ENCODE measurements at regions not wholly inside any gene's neighbourhood (a gene's known extent, or its start where the extent isn't known, plus 50 kb on each side); places are given as distances from the start of the nearest gene placed in this dataset.

DNA sequence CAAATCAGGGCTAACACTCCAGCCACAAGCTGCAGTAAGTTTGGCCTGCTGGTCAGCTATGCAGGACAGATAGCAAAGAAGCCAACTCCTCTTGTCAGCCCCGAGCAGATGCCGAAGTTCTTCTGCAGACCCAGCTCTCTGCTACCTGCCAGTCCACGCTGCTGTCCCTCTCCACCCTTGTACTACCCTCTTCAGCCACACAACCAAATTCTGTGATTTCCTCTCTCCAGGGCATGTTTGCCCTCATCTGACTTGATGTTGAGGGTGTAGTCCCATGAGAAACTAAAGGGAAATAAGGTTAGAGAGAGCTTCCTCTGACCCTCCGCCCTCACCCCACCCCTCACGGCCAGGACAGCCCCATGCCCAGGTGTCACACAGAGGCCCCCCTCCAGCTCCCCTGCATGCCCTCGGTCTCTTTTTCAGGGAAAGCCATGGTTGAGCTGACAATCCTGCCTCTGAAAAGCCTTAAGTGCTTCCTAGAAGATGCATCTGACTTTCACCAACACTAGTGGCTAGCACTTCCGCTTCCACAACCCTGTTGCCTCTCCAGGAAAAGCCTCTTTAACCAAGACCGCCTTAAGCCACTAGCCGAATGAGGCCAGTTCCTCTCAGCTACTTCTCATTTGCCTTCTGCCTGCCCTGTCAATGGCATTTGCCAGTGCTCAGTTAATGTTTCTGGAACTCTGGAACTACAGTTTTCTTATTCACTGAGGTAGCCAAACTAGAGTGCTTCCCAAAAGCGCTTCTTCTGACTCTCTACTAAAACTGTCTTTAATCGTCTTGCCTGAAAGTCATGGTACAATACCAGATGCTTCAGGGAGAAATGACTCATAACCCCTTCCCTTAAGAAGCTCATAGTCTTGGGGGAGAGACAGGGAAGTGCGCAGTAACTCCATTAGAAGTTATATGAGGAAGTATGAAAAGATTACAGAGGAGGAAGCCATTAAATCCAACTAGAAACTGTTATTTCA lies 300.4 kb upstream of the STT3B start:
- peak; percentile 80 for DNase-seq

DNA sequence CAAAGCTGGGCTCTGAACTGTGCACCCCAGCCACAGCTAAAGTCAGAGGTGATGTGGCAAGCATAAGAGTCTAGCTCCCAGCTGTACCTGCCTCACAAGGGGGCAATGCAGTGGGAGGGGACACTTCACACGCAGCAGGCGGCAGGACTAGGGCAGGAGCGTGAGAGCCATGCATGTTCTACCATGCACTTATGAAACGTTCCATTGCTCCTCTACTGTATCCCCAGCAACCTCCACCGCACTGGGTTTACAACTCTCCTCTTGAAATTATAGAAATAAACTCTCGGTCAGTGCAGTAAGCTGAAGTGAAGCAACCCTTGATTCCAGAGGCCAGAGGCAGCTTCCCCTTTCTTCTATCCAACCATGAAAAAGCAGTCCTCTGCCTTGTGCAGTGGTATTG lies 298.6 kb upstream of the STT3B start:
- DNase-seq = peak; percentile 34

DNA sequence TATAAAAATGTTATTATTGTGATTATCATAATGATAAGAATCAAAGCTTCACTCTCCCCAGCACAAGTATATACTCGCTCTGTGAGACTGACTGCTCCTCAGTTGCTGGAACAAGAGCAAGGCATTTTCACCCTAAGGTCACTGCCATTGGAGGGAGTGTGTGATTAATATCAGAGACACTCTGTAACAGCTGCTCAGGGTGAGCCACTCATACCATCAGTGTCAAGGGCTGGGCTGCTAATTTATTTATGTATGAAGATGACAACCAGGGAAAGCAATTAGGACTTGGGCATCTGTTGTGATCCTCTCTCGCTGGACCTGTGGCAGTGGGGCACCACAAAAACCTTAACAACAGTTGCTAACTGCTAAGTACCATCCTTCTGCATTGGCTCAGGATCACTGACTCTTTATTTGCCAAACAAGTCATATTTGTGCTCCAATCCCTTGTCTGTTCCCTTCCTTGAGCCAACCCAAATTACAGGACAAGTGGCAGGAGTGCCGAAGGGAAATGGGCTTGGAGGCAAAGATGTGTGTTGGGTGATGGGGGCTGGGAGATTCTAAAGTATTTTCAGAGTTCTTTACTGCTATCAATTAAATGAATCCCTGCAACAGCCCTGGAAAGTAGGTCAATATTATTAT lies 297.5 kb upstream of the STT3B start:
- no peak for DNase-seq

DNA sequence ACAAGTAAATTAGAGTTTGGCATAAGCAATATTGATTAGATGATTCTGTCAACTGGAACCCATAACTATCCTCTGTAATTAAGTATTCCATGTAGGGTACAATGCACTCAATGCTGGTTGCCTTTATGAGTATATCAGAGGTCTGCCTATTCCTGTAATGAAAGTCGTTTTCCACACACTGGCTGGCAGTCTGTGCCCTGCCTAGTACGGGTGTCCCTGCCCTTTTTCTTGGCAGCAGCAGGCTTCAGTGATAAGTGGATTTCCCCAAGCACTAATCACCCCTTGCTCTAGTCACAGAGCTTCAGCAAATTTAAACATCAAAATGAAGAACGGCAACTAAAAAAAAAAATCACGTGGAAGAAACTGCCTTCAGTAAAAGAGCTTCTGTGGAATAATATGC lies 294.8 kb upstream of the STT3B start:
- no peak for DNase-seq

DNA sequence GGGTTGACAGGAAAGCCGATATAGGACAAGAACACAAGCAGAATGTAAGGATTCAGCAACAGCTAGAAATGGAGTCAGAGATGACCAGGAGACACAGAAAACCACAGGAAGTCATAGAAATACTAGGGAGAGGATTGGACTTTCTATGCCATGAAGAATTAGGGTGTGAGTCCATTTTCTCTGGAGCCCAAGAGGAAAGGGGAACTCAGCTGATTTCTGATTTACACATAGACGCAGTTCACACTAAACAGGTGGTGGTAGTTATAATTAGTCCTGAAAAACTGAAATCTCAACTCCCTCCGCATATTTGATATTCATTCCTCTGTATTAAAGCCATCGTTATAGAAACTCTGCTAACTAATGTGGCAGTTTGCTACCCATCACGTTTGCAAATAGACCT lies 292.7 kb upstream of the STT3B start:
- DNase-seq = no peak

DNA sequence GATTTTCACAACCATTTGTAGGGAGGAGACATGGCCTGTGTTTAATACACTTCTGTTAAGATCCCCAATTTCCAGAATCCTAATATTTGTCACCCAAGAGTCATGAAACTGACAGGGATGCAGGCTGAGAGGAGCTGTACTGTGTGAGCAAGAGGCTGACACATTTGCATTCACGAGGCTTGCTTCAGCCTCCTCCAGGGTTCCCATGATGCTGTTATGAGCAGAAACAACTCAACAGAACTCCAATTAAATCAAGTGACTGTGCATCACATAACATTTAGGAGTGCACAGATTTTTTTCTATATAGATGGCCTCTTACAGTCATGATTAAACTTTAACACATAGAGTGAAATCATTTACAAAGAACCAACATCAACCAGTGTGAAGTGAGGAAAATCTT lies 292.3 kb upstream of the STT3B start:
- DNase-seq = no peak

DNA sequence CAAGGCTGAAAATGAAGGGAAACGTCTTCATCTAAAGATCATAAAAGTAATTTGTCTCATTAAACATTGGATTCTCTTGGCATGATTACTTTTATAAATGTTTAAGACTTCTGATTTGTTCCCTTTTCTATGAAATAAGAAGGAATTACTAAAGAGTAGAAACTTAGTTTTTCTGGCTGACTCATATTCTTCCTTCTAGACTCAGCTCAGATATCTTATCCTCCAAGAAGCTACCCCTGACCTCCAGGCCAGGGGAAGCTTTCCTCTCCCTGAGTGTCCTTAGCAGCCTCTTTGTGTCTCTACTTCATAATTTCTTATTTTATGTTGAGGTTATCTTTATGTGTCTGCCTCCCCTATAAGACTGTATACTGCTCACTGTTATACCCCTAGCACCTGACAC lies 291.9 kb upstream of the STT3B start:
- no peak for DNase-seq

DNA sequence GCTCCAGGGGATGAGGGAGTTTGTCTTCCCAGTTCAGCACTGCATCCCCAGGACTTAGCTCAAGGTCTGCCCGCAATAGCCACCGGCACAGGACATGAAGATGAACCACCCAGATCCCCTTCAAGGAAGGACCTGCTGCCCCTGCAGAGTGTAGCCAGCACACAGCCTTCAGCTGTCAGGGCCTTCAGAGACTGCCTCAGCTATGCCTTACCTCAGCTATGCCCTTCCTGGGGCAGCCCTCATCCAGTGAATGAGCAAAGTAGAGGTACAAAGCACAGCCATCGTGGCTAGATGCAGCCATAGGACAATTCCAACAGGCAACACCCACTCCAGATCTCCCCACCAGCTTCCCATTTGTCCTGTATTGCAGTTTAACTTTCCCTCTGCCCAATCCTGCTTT lies 291.2 kb upstream of the STT3B start:
- DNase-seq = no peak

DNA sequence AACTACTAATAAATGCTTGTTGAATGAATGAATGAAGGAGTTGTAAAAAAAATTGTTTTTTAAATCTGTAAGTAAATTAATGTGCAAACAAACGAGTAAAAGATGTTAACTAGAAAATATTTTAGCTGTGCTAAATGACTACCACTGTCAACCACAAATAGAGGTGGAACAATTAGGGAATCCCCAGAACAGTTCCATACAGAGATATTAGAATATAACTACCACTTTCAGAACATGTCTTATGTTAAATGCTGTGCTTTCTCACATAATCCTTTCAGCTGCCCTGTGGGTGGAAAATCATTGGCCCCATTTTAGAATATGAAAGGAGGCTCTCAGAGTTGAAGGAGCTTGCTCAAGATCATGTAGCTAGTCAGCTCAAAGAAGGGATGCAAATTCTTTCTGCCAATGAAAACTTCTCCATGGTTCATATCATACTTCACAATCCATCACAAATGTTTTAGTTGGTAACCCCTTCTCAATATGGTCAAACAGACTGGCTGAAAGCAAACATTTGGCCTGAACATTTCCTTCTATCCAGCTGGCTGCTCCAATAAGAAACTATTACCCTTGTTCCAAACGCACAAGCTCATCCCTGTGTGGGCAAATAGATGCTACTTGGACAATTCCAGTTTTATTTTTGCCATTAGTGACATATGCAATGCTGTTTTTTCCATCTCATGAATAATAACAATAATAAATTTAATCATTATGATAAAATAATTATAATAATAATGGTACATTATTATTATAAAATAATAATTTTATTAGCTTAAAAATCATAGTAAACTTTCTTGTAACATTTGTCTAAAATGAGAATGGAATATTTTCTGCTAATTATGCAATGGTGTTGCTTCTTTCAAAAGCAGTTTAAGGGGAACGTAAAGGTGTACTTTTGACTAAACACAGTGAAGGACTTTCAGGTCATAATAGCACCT lies 290.4 kb upstream of the STT3B start:
- DNase-seq = no peak

DNA sequence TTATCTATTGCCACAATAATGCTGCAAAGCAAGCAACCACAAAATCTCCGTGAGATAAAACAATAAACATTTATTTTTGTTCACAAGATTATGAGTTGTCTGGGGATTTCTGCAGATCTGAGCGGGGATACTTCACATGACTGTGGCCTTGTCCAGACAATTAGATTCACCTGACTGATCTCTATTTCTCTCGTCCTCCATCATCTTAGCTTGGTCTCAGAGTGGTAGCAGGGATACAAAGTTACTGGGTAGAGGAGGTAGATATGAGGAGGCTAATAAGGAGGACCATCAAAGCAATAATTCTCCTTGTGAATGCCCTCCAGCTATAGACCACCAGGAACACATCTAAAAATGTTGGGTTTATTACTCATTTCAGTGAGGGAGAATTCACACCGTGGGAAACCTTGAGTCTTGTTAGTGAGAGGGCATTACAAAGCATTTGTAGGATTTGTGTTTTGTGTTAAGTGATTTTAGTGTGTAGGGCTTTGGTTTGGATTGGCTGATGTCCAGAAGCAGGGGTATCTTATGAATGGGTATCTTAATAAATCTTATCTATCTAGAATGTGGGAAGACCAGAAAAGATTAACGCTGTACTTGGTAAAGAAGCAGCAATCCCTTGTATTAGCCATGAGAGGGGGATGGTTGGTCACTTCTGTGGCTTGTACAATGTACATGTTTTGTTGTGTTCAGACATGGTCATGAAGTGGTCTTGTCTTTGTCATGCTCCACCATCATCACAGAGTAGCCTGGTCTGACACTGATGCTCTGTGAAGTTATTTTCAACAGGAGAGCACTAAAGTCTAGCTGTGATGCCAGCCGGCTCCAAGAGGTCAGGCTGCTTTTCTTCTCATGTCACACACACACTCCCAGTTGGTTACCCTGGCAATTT lies 287.6 kb upstream of the STT3B start:
- DNase-seq = no peak

DNA sequence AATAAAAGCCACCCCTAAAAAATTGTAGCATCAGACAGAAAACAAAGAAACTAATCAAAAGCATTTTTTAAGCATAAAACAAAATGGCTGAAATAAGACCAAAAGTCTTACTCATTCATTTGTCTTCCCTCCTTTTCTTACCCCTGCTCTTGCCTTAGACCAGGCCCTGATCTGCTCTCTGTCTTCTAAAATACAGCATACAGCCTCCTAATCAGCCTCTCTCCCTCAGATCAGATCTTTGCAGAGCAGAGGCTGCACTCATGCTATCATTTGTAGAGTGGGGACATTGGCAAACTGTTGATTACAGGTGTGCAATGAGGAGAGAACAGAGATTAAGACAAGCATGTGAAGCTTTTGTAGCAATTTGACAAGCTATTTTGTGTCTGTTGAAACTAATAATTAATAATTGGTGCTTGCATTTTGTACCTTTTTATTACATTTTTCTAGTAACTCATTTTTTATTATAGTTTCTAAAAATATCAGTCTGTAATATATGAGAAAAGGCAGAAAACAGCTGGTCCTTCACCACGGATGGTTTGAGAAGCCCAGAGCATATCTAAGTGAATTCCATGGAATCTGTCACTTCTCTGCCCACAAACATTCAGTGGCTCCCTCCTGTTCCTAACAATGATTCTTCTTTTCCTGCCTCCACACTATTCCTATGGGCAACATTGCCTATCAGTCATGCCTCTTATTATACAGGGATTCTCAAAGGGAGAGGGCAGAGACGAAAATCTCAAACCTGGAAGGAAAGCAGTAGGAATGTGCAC lies 286.2 kb upstream of the STT3B start:
- no peak for DNase-seq

DNA sequence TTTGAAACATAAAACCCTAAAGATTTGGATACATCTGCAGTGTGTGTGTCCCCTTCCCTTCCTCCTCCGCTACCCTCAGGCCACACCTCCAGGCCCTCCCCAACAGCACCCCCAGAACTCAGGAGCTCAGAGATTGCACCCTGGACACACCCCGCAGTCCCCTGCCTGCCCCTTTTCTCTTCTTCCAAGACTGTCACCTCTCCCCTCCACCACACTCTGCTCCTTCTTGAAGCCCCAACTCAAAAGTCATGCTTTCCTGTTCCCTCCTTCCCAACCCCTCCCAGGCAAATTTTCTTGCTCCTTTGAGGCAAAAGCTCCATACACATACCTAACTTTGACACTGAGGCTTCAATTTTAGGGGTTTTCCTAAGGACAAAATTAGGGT lies 285.7 kb upstream of the STT3B start:
- DNase-seq = no peak

DNA sequence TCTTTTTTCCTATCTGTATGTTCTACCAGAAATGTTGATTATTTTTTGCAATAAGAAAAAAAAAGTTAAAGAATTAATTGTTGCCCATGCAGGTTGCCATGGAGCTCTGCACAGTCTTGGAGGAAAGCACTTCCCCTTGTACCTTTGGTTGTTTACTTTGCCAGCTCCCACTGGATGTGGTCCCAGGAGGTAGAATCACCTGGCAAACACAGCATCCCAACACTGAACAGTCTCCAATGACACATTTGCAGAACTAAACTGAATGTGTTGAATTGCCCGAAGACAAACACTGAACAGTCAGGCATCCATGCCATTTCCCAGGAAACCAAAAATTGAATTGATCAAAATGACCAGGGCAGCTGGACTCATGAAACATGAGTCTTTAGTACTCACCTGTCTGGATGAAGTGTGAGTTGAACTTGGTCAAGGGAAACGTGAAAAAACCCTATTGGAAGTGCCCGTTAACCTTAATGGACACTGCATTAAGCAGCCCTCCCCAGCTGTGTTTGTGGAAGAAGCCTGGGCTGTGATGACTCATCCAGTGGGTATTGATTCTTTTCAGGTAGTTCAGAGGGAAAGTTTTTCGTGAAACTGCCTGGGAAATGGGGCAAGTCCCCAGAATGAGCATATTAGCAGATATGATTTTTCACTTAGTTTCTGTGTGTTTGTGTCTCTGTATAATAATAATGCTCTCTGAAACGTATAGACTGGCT lies 284.7 kb upstream of the STT3B start:
- DNase-seq = no peak

DNA sequence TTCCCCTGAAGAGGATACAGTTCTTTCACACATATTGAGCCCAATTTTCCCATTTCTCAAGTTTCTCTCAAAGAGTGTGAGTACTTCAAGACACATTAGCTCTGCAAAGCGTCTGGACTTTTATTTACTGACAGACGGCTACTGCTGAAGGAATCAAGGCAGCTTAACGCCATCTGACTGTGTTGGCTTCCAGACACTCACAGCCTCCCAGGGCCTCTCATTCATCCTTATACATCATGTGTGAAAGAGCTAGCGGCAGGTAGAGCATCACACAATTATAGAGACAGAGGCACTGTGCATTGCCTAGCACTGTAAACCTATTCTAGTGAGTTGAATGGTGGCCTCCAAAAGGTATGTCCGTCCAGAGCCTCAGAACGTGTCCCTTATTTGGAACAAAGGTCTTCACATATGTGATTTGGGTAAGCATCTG lies 284.1 kb upstream of the STT3B start:
- no peak for DNase-seq

DNA sequence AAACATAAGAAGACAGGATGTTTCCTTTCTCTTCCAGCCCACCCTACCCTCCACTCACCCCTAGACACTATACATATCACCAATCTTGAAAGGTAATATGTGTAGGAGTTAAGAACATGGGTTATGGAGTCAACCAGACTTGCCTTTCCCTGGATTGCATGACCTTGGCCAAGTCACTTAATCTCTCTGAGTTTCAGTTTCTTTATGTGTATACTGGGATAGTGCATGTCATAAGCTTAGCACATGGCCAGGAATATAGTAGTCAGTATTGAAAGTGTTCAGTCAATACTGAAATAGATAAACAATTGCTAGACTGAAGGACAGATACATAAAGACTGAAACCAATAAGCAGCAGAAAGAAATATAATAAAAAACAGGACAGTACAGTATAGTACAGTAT lies 283.2 kb upstream of the STT3B start:
- no peak for DNase-seq

DNA sequence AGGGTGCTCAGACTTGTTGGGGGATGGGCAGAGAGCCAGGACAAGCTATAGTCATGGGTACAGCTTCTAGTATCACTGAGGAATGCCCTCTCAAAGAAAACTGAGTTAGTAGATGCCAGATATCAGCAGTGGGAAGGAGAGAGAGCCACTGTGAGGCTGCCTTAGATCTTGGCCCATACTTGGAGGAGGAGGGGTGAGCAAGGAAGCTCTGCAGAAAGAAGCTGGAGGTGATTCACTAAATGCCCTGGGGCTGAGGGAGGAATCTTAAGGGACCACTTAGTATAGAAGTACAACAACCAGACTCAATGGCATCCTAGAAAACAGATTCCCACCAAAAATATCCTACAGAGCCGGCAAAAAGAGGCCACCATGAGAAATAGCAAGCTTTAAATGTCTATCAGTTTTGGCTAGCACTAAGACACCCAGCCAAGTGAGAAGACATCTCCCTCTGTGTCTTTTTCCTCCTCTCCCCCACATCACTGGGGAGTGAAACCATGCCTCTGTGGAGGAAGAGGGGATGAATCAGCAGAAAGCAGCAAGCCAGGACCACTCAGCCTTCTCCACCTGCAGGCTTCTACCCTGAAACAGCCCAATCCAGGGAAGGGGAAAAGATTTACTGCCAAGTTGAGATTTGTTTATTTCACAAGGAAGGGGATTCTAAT lies 282.5 kb upstream of the STT3B start:
- DNase-seq = peak; percentile 23

DNA sequence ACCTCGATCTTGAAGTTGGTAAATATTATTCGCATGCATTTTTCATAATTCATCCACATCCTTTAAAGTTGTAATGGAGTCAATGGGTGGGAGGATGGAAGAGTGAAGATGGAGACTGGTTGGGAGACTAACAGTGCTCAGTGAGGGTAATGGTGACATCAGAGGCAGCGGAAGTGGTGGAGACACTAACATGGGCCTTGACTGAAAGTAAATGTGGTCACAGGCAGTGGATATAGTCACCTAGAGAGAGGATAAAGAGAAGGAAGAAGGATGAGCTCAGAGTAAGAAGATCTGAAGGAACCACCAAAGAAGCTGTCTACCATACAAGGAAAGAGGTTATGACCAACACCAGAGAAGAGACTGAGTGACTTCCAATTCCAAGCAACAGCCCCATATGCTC lies 281.6 kb upstream of the STT3B start:
- no peak for DNase-seq

DNA sequence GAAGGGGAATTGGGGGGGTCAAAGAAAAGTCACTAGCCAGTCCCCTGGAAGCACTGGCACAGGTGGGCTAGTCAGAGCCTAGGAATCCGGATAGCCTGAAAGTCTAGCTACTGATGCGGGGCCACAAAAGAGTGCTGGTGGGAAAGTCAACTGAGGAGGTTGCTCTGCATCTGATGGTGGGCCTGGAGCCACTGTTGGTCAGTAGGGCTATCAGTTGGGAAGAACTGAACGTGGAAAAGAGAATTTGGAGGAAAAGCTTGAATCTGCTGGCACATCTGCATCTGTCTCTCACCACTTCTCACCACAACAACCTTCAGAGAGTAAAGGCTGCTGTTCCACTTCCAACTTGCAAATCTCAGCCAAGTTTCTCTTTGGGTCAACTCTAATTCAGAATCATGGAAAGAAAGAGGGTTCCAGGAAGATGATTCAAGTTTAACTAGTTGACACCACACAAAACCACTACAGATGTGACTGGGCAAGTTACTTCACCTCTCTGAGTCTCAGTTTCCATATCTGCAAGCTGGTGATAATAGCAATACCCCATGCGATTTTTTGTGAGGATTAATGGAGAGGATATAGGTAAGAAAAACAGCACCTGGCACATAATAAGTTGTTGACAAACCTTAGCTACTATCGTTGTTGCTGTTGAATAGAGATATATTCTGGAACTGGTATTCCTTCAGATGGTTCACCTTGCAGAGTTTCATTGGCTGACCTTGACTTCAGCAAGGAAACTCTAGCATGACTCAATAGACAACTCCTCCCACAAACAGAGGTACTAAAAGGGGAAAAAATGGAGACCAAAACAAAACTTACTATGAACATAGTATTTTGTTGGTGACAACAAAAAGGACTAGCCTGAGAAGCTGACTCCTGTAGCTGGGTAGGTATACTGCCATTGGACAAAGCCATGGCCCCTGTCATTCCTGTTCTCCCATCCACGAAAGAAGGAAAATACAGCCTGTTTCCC lies 280.2 kb upstream of the STT3B start:
- DNase-seq = no peak

DNA sequence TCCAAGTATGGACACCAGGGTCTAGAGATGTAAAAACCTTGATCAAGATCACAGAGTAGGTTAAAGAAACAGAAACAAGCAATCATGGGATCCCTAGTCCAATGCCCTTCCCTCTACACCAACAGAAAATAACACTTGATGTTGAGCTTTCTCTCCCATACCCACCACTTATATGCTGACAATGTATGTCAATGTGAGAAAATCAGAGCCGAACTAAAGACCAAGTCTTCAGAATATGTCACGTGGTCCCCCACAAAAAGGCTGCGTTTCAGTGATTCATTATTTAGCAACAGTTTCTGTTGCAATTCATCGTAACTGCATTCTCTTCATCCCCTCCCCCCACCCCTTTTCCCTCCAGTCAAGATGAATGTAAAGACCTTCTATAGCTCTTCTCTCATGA lies 278.9 kb upstream of the STT3B start:
- no peak for DNase-seq
